Esophagus squamous epithelium (tissue), 4 donors: ENCODE measurements at regions not wholly inside any gene's neighbourhood (a gene's known extent, or its start where the extent isn't known, plus 50 kb on each side); places are given as distances from the start of the nearest gene placed in this dataset.

Source experiments
- CTCF ChIP-seq, 6 experiments: fragments of 450-650 bp in 4 of 6; fragments of 200-600 bp in 2 of 6; sonication (generic) in 2 of 6; IDR thresholded peaks; one replicate each; pipeline ENCODE4 v1.5.1; 2016 to 2019; ENCODE audit warnings: antibody characterized with exemption in 6 of 6, mild to moderate bottlenecking in 4 of 6, moderate library complexity in 4 of 6
- POLR2A ChIP-seq, 4 donors: fragments of 450-650 bp; IDR thresholded peaks; one replicate each; pipeline ENCODE4 v1.6.1; 2017; ENCODE audit warnings: antibody characterized with exemption in 4 of 4, mild to moderate bottlenecking in 4 of 4, moderate library complexity in 3 of 4

DNA sequence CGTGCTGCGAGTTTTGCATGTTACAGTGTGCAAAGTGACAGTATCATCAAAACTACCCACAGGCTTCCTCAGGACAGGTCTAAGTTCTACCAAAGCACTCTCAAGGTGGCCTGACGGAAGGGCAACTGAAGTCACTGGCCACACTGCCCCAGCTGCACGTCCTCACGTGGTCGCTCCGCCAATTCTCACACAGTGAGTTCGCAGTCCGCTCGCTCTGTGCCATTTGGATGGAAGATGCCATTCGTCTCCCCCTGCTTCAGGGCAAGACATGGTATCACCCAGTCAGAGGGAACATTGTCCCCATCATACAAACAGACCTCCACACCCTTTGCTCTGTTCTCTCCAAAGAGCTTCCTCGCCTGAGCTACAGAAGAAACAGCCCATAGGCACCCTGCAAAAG, 109.6 kb upstream of the COBL start:
- TF ChIP-seq CTCF (IDR thresholded peaks at IDR 0.05), result no peak
- TF ChIP-seq POLR2A (IDR thresholded peaks at IDR 0.05), result no peak
